Heart right ventricle (tissue), 16 donors: ENCODE measurements at regions not wholly inside any gene's neighbourhood (a gene's known extent, or its start where the extent isn't known, plus 50 kb on each side); places are given as distances from the start of the nearest gene placed in this dataset.

Source experiments
- ATAC-seq, 8 donors: fragments of 200-7000 bp; cut with Tn5 transposase; one replicate each; pipeline ENCODE4 v1.9.1; 2020; ENCODE audit warnings: mild to moderate bottlenecking in 8 of 8, moderate library complexity in 8 of 8, moderate number of reproducible peaks in 1 of 8
- DNase-seq, 2 donors: peaks; one replicate each; pipeline ENCODE4 v3.0.0-alpha.2; 2020
- H3K27ac ChIP-seq, 10 donors: fragments of 200-600 bp; sonication (generic) in 2 of 10; one replicate each; pipeline versions ENCODE4 v1.5.0 to v1.8.0; 2020 to 2022; ENCODE audit warnings: mild to moderate bottlenecking in 3 of 10
- H3K27me3 ChIP-seq, 7 donors: fragments of 200-600 bp; one replicate each; pipeline ENCODE4 v1.8.0; 2021 to 2022; ENCODE audit warnings: mild to moderate bottlenecking in 2 of 7
- H3K36me3 ChIP-seq, 9 donors: fragments of 200-600 bp; sonication (generic) in 1 of 9; one replicate each; pipeline versions ENCODE4 v1.5.0 to v1.8.0; 2020 to 2022; ENCODE audit warnings: mild to moderate bottlenecking in 2 of 9
- H3K4me1 ChIP-seq, 9 donors: fragments of 200-600 bp; sonication (generic) in 1 of 9; one replicate each; pipeline versions ENCODE4 v1.5.0 to v1.8.0; 2020 to 2022; ENCODE audit warnings: mild to moderate bottlenecking in 4 of 9
- H3K4me3 ChIP-seq, 10 donors: fragments of 200-600 bp; sonication (generic) in 2 of 10; one replicate each; pipeline versions ENCODE4 v1.5.0 to v1.8.0; 2020 to 2022; ENCODE audit warnings: mild to moderate bottlenecking in 7 of 10, moderate library complexity in 2 of 10
- H3K9me3 ChIP-seq, 11 donors: fragments of 200-600 bp in 10 of 11; sonication (generic) in 2 of 11; one replicate each; pipeline versions ENCODE4 v1.5.0 to v1.8.0; 2013 to 2022; ENCODE audit warnings: mild to moderate bottlenecking in 2 of 11, control low read depth in 1 of 11, moderate library complexity in 1 of 11
- WGBS, 2 donors: extraction: QIAGEN DNeasy Blood & Tissue Kit; methylation state at CpG; one replicate each; pipeline ENCODE4 v1.1.7; 2013; ENCODE audit warnings: inconsistent platforms in 1 of 2; 5-methylcytosine and 5-hydroxymethylcytosine counted together
- intact Hi-C, 10 donors: fragments of 100-400 bp; cut with DNase I; formaldehyde crosslinking; loops; one replicate each; pipeline versions ENCODE4 v1.11.1 to v1.14.2; 2022
- TF ChIP-seq, protein P1 (sequence below), 9 donors: fragments of 200-600 bp; sonication (generic) in 2 of 9; IDR thresholded peaks; one replicate each; pipeline versions ENCODE4 v1.5.0 to v1.8.0; 2021 to 2022; ENCODE audit warnings: antibody characterized with exemption in 9 of 9, mild to moderate bottlenecking in 5 of 9, moderate library complexity in 1 of 9
- donor health status: Arrhythmogenic right ventricular cardiomyopathy.
- donor health status: ischemic (EF 13 %, LVEDD 7.1; RV severe dilation, severe dysfunction).
- donor health status: healthy with polysubstance abuse.
- donor health status: DM: no; HTN: yes; CAD: no.
- donor health status: DM: no; HTN: no; CAD: no.
- donor health status: ischemic (EF 25% LVEDD 6.9; RV normal size, moderate dysfunction).
- donor health status: ischemic (EF 25% LVEDD 5.7; RV mildly dilated, moderate dysfunction).
- donor health status: healthy.
- donor health status: DM: yes; HTN: yes; CAD: no.
- donor health status: Ischemic cardiomyopathy.
- donor health status: ischemic (EF 35%, LVEDD 5.7; RV mildly dilated, moderate dysfunction).
- donor health status: nonischemic (EF 11% LVEDD 7.7; RV severe dilation, severe dysfunction).
- donor health status: DM: yes; HTN: yes; CAD: no.
- donor health status: PGD.
- donor health status: ischemic (EF 29% LVEDD 5.4; RV normal size, mild dysfunction).
- donor health status: nonischemic (EF 23%, LVEDD 6.1; RV moderate dilation, normal function).

DNA sequence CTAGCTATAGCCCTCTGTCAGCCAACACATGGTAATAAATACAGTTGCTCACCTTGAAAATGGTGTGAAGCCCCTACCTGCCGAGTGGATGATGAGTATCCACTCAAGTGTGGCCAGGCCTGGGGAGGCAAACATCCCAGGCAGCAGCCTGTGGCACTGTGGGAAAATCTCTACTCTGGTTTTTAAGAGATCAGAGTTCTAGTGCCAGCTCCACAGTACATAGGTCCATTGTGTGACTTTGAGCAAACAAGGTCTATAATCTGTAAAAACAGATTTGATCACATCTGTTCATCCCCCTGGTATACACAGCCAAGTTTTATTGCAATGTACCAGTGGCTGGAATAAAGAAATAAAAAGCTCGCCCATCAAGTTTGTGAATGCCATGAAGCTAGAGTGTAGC lies 82.7 kb upstream of the ARMC2 start:
- ATAC-seq (no peak), DNase-seq (no peak)
- intact Hi-C loops = no loop called here
- H3K27me3 ChIP-seq = no peaks in the 10 kb centered on the region
- TF ChIP-seq, protein P1, sequence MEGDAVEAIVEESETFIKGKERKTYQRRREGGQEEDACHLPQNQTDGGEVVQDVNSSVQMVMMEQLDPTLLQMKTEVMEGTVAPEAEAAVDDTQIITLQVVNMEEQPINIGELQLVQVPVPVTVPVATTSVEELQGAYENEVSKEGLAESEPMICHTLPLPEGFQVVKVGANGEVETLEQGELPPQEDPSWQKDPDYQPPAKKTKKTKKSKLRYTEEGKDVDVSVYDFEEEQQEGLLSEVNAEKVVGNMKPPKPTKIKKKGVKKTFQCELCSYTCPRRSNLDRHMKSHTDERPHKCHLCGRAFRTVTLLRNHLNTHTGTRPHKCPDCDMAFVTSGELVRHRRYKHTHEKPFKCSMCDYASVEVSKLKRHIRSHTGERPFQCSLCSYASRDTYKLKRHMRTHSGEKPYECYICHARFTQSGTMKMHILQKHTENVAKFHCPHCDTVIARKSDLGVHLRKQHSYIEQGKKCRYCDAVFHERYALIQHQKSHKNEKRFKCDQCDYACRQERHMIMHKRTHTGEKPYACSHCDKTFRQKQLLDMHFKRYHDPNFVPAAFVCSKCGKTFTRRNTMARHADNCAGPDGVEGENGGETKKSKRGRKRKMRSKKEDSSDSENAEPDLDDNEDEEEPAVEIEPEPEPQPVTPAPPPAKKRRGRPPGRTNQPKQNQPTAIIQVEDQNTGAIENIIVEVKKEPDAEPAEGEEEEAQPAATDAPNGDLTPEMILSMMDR (IDR thresholded peaks at IDR 0.05) = no peak
- no peak overlapping the region for H3K27ac ChIP-seq
- WGBS, 2 donors = 91 to 98% methylated on average over 2 of the region's 2 CpGs
- no peaks in the 10 kb centered on the region for H3K36me3 ChIP-seq
- peaks cover 0 to 20% (median 3%) of the 10 kb centered on the region in 9 donors for H3K4me1 ChIP-seq
- no peak overlapping the region for H3K4me3 ChIP-seq
- no peaks in the 10 kb centered on the region for H3K9me3 ChIP-seq

DNA sequence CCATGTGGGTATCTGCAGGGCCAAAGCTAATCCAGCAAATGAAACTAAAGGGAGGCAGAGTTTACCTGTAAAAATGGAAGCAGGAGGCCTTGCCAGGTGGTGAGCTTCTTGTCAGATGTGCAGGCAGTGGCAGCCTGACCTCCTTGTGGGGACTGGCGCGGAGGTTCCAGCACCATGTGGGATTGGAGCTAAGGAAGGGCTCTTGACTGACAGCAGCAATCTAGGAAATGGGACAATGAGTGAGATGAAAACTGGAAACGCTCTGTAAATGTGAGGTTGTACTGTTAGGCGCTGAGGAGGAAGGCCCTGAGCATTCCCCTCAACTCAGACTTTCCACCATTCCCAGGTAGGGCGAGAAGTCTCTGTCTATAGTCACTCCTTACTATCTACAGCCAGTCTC lies 81.8 kb upstream of the ARMC2 start:
- Histone ChIP-seq H3K27me3 (no peaks in the 10 kb centered on the region), H3K36me3 (no peaks in the 10 kb centered on the region), H3K9me3 (no peaks in the 10 kb centered on the region), H3K4me3 (no peak overlapping the region), H3K27ac (no peak overlapping the region), H3K4me1 (peaks cover 0 to 12% (median 3%) of the 10 kb centered on the region in 9 donors)
- DNase-seq (no peak), ATAC-seq (no peak)
- TF ChIP-seq, protein P1 (IDR thresholded peaks at IDR 0.05) = no peak
- intact Hi-C loops = no loop called here
- WGBS, 2 donors = 94 to 95% methylated on average over 5 of the region's 5 CpGs

DNA sequence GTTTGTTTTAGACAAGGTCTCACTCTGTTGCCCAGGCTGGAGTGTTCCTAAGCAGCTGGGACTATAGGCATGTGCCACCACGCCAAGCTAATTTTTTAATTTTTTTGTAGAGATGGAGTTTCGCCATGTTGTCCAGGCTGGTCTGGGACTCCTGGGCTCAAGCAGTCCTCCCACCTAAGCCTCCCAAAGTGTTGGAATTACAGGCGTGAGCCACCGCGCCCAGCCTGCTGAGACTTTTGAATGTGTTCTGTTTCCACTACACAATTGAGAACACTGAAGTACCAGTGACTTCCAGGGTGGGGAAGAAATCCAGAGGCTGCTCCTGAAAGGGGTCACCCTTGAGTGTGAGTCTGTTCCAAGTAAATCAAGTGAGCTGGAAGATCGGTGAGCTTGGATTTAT lies 81.3 kb upstream of the ARMC2 start:
- intact Hi-C loops = no loop called here
- WGBS, 2 donors = 91 to 95% methylated on average over 6 of the region's 6 CpGs
- no peaks in the 10 kb centered on the region for H3K9me3 ChIP-seq

DNA sequence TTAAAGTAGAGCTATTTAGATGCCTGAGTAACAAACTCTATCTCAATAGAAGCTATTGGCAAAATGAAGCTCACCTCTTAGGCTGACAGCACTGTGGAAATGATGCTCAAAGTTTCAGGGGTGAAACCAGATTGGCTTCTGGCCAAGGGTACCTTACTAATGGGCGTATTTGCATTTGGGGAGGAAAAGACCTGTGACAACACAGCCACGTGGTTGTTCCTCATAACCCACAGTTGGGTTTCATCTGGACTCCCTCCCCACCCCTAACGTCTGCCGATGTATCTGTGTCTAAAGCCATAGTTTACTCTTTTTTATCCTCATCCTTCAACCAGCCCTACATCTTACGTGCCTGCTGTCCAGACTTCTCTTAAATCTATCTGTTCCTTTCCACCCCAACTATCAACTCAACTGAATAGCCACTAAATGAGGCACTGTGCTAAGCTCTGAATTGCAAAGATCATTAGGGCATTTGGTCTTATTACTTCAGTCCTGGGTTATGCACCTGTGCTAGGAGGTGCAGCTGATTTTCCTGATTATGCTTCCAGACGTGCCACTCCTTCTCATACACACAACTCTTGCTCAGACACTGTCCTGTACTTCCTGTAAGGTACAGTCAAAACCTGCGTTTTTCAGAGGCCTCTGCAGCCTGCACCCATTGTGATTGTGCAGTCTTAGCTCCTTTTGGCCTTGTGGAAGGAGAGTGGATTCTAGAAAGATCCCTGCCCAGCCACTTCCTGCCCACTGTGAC lies 80.6 kb upstream of the ARMC2 start:
- TF ChIP-seq, protein P1 (IDR thresholded peaks at IDR 0.05) = no peak
- intact Hi-C loops = no loop called here
- Histone ChIP-seq H3K27me3 (no peaks in the 10 kb centered on the region), H3K4me1 (peaks cover 0 to 12% (median 3%) of the 10 kb centered on the region in 9 donors), H3K27ac (no peak overlapping the region), H3K4me3 (no peak overlapping the region), H3K36me3 (no peaks in the 10 kb centered on the region), H3K9me3 (no peaks in the 10 kb centered on the region)
- no peak for DNase-seq
- 88 to 94% methylated on average over 7 of the region's 7 CpGs for WGBS, 2 donors
- no peak for ATAC-seq

More for the DNA sequence above, 81.3 kb upstream of the ARMC2 start:
- H3K36me3 ChIP-seq = no peaks in the 10 kb centered on the region
- ATAC-seq (no peak), DNase-seq (no peak)
- peaks cover 0 to 12% (median 3%) of the 10 kb centered on the region in 9 donors for H3K4me1 ChIP-seq
- H3K27ac ChIP-seq = no peak overlapping the region
- no peaks in the 10 kb centered on the region for H3K27me3 ChIP-seq
- no peak overlapping the region for H3K4me3 ChIP-seq
- TF ChIP-seq, protein P1 (IDR thresholded peaks at IDR 0.05) = no peak
